NCI-H128 (cell line): ENCODE measurements at regions not wholly inside any gene's neighbourhood (a gene's known extent, or its start where the extent isn't known, plus 50 kb on each side); places are given as distances from the start of the nearest gene placed in this dataset.

ENCODE experiments used
- DNase-seq: peaks from one replicate; lab custom pipeline; 2025; ENCODE audit not compliant: unreplicated experiment; lab: John Stamatoyannopoulos, UW

GRCh38 chr2:18639756-18640453, 50.5 kb upstream of the NT5C1B start:
- no peak for DNase-seq
